Sciatic nerve (tissue), 2 donors: ENCODE measurements at regions not wholly inside any gene's neighbourhood (a gene's known extent, or its start where the extent isn't known, plus 50 kb on each side); places are given as distances from the start of the nearest gene placed in this dataset.

ENCODE experiments used
- ATAC-seq: fragments of 200-7000 bp; cut with Tn5 transposase; one replicate; pipeline ENCODE4 v1.9.1; 2020; ENCODE audit warnings: mild to moderate bottlenecking, moderate library complexity
- DNase-seq: peaks from one replicate; pipeline ENCODE4 v3.0.0-alpha.2; 2020; ENCODE audit warnings: low spot score
- intact Hi-C: fragments of 100-400 bp; cut with DNase I; formaldehyde crosslinking; loops from one replicate; pipeline ENCODE4 v1.14.2; 2022
- donor health status: DM: no; HTN: no; CAD: no.
- donor health status: DM: no; HTN: no; CAD: no.

DNA sequence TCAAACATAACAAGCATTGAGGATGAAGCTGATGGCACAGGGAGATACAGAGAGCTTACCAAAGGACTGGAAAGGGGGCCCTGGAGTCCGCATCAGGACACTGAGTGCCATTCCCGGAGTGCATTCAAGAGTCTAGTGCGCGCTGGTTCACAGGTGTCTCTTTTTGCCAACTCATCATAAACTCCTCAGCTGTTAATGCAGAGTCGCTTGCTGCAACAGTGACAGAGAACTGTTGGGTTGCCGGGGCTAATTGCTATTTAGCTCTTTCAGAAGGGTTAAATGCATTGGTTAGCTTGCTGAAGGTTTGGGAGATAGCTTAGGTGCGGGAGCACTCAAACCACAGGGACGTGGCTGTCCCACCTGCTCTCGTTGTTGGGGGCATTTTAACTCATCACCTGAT lies 1091.6 kb upstream of the EEF2KMT start:
- DNase-seq, result no peak
- intact Hi-C loops, result no loop called here
- no peak for ATAC-seq

DNA sequence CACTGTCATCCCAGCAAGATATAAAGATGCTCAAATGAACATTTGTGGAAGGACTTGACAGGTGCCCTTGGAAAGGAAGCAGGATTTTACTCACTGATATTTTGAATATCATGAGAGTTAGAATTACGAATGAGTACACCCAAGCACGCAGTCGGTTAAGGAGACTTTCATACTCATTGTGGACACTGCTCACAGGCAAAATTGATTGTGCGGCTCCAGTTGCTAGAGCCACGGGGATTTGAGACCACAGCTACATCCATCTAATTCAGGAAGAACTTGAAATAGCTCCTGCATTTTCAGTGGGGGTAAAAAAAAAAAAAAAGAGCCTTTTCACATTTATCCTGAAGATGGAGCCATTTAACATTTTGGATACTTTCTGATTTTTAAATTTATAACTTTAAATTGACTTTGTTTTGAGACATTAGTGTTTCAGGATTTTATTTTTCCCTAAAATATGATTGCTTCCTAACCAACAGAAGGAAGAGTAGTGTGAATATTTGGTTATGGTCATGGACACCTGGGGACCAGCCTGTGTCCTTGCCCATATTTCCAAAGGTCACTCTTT lies 1080.1 kb upstream of the EEF2KMT start:
- DNase-seq, result no peak
- ATAC-seq, result no peak
- intact Hi-C loops, result no loop called here

DNA sequence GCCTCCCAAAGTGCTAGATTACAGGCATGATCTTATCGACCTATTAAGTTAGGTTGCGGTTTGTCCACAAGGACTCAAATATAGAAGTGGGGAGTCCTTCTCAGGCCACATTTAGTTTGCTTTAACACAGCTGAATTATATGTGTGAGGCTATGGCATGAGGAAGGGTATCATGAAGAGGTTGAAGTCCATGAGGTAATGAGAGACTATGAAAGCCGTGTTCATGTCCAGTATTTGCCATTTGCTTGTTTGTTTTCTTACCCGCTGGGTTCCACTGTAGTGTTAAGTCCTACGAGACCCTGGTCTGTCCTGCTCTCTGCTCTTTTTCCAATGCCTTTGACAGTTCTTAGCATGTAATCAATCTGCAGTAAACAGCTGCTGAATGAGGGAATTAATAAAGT lies 1072.4 kb upstream of the EEF2KMT start:
- no peak for ATAC-seq
- intact Hi-C loops, result no loop called here

DNA sequence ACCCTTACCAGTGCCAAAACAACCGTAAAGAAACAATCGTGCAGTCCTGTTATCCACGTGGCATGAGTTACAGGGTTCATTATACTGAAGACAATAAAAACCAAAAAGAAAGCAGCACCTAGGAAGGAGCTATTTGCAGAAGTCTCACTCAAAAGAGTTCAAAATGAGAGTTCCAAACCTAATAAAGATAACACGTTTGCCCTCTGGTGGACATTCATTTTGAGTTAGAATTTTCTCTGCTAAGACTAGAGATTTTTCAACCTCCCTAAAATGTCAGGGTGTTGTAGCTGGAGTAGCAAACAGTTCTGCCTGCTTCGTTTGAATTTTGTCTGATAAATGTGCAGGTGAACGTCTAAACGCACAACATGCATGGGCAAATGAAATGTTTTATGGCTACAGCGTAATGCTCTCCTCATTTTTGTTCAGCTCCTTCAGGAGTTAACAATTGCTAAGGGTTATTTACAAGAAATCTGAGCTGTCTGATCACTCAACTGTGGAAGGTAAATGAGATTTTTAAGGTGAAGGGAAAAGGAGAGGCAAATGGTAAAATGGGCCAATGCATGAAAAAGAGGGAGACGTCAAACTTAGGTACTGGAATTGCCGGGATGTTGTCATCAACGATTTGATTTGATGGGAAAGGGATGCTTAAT lies 1067.9 kb upstream of the EEF2KMT start:
- ATAC-seq (no peak), DNase-seq (no peak)
- intact Hi-C loops, result no loop called here

More for the DNA sequence above, 1072.4 kb upstream of the EEF2KMT start:
- no peak for DNase-seq

DNA sequence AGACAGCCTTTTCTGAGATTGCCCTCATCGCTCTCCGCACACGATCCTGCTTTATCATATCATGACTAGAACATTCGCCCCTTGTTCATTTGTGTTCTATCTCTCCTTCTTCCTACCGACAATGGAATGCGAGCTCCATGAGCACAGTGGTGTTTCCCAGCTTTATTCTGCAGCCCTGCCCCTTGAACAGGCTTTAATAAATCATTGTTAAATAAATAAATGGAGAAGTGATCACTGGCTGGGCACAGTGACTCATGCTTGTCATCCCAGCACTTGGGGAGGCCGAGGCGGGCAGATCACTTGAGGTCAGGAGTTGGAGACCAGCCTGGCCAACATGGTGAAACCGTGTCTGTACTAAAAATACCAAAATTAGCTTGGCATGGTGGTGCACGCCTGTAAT lies 1063.3 kb upstream of the EEF2KMT start:
- DNase-seq, result no peak
- ATAC-seq, result no peak

DNA sequence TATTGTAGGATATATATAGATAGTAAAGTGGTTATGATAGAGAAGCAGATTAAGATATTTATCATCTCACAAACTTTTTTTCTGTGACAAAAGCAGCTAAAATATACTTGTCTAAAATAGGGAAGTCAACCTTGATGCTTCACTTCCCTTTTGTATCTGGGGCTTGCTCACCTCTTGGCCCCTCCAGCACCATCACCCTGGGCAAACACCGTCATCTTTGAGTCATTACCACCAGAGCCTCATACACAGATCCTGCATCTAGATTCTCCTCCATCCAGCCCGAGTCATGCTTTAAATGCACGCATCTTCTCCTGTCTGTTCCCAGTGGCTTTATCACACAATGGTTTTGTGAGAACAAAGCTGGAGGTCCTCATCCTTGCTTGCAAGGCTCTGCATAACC lies 1062.7 kb upstream of the EEF2KMT start:
- intact Hi-C loops, result no loop called here
- ATAC-seq (no peak), DNase-seq (no peak)

More for the DNA sequence above, 1063.3 kb upstream of the EEF2KMT start:
- intact Hi-C loops, result no loop called here

DNA sequence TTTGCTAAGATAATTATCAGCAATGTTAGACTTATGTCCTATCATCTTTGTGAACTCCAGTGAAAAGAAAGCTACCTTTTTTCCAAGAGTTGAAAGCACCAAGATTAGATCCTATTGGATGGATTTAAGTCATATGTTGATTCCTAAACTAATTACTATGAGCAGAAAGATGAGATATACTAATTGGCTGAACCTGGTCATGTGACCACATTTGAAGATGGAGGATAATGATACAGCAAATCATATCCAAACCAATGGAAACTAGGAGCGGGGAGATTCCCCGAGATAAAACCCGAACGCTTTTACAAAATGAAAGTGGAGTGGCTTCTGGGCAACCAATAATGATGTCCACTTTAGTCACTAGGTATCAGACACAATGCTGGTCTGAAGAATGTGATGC lies 1060.2 kb upstream of the EEF2KMT start:
- DNase-seq (no peak), ATAC-seq (no peak)
- intact Hi-C loops, result no loop called here

DNA sequence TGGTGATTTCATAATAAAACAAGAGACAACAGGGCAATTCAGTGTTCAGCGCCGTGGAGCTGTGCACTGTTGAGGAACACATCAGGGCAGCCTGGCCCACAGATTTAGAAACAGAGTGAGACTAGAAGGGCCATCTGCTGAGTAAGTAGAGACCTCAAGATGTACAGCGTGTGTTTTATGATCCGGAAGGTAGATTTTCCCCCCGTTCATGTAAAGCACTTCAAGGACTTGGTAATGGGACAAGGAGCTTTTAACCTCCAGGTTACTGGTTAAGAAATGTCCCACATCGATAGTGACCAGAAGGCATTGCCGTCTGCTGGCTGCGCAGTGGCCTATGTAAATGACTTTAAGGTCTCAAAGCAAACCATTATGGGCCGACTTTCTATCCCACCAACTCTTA lies 1057.7 kb upstream of the EEF2KMT start:
- intact Hi-C loops, result no loop called here
- ATAC-seq (no peak), DNase-seq (no peak)

DNA sequence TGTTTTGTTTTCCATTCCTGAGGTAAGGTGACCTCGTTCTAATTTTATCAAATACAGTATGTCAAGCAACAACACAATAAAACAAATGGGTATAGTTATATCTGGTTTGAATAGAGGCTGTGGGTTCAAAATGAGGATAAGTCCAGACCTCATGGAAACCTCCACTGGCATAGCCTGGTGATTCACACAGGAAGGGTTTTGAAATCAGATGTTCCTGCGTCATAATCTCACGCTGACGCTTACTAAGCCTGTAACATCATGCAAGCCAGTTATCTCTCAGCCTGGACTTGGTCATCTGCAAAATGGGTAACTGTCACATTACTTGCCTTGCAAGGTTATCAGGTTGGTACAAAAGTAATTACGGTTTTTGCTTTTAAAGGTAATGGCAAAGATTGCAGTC lies 1056.3 kb upstream of the EEF2KMT start:
- no peak for DNase-seq
- intact Hi-C loops, result no loop called here
- no peak for ATAC-seq

DNA sequence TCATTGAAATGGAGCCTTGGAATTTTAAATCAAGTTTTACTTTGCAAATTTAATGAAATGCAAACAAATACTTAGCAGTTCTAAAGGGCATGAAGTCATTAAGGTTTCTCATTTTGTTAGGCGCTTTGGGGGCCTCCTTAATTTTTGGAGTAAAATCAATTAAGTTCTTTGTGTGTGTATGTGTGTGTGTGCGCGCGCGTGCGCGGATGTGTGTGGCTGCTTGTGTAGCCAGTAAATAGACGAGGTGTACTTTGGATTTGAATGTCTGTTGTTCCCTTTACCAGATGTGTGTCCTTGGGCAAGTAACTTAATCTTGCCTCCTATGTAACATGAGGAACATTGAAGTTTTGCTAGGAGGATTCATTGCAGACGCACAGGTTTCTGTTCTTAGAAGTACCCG lies 1051.4 kb upstream of the EEF2KMT start:
- DNase-seq, result no peak
- intact Hi-C loops, result no loop called here
- no peak for ATAC-seq

DNA sequence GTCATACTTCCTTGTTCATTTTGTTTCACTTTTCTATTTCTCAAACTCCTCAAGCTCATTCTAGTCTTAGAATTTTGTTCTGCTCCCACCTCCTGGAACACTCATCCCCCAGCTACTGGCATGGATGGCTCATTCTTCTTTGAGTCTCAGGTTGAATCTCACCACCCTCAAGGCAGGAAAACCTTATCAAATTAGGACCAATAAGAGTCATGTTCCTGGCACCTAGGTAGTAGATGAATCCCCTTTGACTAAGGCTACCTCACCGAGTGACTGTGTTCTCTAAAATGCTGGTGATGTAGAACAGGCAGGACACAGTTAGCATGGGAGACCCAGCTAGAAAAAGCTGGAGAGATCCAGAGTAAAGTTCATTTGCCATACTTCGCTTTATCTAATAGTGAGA lies 1050.8 kb upstream of the EEF2KMT start:
- DNase-seq, result no peak
- intact Hi-C loops, result no loop called here
- ATAC-seq, result no peak

DNA sequence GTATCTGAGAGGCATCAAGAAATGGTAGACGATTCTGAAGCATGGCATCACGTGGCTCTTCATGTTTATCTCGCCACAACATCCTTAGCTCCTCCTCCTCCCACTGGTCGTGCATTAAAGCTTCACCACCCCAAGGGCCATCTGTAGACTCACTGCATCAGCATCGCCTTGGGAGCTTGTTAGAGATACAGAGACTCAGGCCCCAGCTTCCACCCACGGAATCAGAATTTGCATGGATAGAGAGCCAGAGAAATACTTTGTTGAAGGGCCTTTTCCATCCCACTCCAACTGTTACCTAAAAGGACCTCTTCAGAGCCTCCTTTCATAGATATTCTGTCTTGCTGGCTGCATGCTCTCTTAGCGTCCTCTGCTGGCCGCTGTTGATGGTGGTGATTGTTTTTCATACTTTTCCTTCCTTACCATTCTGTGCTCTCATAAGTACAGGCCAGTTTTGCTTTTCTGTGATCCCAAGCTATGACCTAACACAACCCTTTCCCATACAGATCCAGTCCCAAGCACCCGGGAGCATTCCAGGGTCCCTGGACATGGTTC lies 1049.4 kb upstream of the EEF2KMT start:
- DNase-seq (no peak), ATAC-seq (no peak)
- intact Hi-C loops, result no loop called here

DNA sequence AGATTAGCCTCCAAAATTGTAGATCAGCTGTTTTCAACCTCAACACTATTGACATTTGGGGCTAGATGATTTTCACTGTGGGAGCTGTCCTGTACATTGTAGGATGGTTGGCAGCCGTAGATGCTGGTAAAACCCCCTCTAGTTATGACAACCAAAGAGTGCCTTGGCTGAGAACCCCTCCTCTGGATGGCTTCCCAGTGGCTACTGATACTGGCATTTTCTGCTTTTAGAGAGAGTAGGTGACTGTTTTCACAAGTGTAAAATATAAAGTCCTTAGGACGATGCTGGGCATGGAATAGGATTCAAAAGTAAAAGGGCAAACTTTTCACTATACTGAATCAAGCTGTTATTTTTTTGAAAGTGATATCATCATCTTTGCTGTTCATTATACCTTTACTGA lies 1048.8 kb upstream of the EEF2KMT start:
- DNase-seq (no peak), ATAC-seq (no peak)
- intact Hi-C loops, result no loop called here

DNA sequence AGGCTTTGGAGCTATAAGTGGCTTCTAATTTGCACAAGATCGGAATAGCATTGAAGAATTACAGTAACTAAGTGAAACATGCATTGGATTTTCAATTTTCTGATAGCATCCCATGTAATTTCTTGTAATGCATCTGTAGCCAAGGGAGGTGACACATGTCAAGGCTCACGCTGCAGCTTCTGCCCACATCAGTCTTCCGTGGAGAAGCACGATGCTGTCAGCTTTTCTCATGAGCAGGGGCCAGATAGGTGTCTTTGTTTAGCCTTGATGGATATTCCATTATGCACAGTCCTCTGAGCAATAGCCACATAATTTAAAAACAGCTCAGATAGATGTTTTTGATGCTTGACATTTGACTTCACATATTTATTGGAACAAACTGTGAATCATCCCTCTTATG lies 1046.9 kb upstream of the EEF2KMT start:
- no peak for ATAC-seq
- intact Hi-C loops, result no loop called here
- no peak for DNase-seq

DNA sequence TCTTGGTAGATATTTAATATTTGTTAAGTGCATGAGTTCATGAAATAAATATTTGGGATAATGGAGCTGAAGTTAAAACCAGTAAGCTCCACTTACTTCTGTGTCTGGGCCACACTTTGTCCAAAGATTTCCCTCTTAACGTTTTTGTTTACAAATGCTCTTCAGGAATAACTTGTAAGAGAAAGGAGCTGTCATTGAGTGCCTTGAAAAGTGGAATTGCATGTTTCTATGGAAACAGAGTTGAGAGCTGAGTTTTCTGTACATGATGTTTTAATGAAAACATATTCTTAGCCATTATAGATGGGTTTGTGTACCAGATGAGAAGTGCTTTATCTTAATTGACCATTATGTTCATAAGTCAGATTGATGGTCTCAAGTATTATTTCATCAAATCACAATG lies 1045.4 kb upstream of the EEF2KMT start:
- ATAC-seq (no peak), DNase-seq (no peak)
- intact Hi-C loops, result no loop called here

DNA sequence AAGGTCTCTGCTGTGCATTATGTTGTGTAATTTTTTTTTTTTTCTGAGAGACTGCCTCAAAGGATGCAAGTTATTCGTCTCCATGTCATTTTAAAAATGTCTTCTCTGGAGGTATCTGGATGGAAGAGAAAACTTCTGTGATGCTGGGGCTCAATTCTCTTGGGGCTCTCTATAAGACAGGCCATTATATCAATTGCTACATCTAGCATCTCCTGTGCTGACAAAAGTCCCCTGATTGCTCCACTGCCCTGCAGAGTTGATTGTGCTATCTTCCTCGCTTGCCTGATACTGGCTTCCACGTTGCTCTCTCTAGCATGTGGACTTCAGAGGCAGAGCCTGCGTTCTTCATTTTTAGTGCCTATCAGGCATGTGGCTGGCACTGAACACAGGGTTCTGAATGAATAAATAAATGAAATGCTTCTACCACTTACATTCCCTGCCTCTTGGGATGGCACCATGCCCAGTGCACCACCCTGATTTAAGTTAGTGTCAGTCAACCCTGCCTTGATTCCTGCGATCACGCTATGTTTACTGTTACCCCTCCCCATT lies 1035.5 kb upstream of the EEF2KMT start:
- intact Hi-C loops, result no loop called here
- no peak for DNase-seq
- no peak for ATAC-seq

DNA sequence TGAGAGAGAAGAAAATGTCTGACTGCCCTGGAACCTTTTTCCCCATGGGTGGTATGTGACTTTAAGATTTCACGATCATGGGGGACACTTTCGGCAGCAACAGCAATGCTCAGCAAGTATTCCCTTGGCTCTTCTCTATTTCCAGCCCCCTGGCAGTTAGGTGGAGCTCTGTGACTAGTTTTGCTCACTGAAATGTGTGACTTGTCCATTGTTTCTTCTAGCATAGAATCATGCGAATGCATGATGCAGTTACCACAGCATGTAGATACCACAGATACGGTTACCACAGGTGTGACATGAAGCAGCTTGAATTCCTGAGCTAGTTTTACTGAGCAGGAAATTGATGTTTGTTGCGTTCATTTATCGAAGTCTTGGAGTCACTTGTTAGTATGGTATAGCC lies 1034.5 kb upstream of the EEF2KMT start:
- no peak for ATAC-seq
- intact Hi-C loops, result no loop called here
- no peak for DNase-seq

DNA sequence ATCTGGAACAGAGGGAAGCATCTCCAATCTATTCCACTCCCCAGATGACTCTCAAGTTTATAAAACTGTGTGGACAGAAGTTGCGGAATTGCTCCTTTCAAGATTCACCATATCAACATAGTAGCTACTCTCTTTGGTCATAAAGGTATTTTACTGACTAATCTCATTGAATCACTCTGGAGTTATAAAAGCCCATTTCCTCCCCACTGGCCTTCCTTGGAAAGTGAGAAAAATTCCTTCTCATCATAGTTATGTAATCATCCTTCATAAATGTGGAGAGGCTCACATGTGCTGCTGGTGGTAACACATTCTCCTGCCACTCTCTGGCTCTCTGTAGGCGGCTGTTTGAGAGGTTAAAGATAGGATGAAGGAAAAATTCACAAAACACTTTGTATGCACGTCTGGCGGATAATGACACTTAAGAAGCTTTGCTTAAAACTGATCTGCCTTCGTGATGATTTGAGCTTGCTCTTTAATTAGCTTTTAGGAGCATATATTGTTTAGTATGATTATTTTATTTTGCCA lies 1034.0 kb upstream of the EEF2KMT start:
- DNase-seq (no peak), ATAC-seq (no peak)
- intact Hi-C loops, result no loop called here

DNA sequence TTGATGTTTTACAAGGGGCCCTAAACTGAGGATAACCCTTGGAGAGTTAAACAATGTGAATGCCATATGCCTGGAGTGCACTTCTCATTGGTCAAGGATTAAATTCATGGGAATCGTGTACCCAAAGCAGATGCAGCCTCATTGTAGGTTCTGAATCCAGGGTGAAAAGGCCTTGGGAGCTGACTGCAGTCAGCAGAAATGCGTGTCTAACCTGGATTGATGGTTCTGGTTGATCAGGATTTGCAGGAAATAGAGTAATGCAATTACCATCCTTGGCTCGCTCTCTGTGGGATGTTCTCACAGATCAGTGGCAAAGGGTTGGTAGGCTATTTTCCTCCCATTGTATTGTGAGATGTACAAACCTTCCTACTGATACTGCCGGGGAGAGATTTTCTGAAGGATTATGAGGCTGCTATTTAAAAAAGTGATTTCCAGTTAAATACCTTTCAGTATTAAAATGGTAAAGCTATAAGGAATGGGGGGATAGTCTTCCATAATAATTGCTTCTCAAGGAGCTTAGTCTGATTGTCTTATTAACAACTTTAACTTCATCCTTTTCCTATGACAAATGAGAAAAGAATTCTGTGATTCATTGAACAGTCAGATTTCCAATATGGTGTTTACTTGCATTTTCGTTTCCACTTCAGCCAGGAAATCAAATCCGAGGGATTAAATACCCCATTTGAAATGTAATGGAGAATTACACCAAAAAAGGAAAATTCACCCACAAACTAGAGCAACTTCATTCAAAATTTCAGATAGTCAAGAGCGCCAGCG lies 1028.1 kb upstream of the EEF2KMT start:
- intact Hi-C loops, result no loop called here

DNA sequence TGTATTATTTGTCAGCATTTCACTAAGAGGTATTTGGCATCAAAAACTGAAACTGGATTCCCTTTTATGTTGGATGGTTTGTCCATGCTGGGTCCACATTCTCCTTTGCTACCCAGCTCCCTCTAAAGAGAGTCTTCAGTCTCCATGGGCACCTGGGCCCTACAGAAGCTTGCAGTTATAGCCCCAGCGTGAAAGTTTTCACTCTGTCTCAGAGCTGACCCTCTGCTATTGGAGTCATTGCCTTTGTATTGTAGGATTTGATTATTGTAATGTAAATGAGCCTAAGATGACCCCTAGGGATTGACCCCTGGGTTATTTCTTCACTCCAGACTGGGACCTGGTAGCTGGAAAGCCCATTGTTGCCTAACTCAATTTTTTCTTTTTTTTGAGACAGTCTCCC lies 1026.5 kb upstream of the EEF2KMT start:
- DNase-seq, result no peak
- no peak for ATAC-seq
- intact Hi-C loops, result no loop called here

More for the DNA sequence above, 1028.1 kb upstream of the EEF2KMT start:
- ATAC-seq (no peak), DNase-seq (no peak)
